ENCODE measurements at regions not wholly inside any gene's neighbourhood (a gene's known extent, or its start where the extent isn't known, plus 50 kb on each side); places are given as distances from the start of the nearest gene placed in this dataset.

- TF ChIP-seq EZH2phosphoT487 (IDR thresholded peaks at IDR 0.05; ENCODE audit: borderline replicate concordance, low read length) (no peak), CTCF (conservative IDR thresholded peaks at IDR 0.05; ENCODE audit: low read depth, low read length) (no peak), EZH2 (IDR thresholded peaks at IDR 0.05; ENCODE audit: low read length, unreplicated experiment) (no peak)
Observed at GRCh38 chr6:5860849-5861248, 145.9 kb downstream of the NRN1 start.
